ENCODE measurements at regions not wholly inside any gene's neighbourhood (a gene's known extent, or its start where the extent isn't known, plus 50 kb on each side); places are given as distances from the start of the nearest gene placed in this dataset.

- Mint-ChIP-seq H3K4me1 (ENCODE audit: low read depth) (no peaks in the 10 kb centered on the region), H3K4me3 (ENCODE audit: low read depth) (no peak overlapping the region), H3K9me3 (ENCODE audit: low read depth) (peaks cover 75% of the 10 kb centered on the region), H3K27me3 (no peaks in the 10 kb centered on the region), H3K36me3 (ENCODE audit: insufficient read depth) (peaks cover 13% of the 10 kb centered on the region), H3K27ac (no peak overlapping the region)
- TF ChIP-seq CTCF (IDR thresholded peaks at IDR 0.05; ENCODE audit: unreplicated experiment), result no peak
- DNase-seq (ENCODE audit: low spot score, unreplicated experiment), result no peak
Observed at GRCh38 chr2:89845532-89845931, 1154.1 kb downstream of the RPIA start.

- Mint-ChIP-seq H3K36me3 (ENCODE audit: insufficient read depth) (peaks cover 13% of the 10 kb centered on the region), H3K27me3 (no peaks in the 10 kb centered on the region), H3K27ac (no peak overlapping the region), H3K4me1 (ENCODE audit: low read depth) (no peaks in the 10 kb centered on the region), H3K9me3 (ENCODE audit: low read depth) (peaks cover 72% of the 10 kb centered on the region), H3K4me3 (ENCODE audit: low read depth) (no peak overlapping the region)
- DNase-seq (ENCODE audit: low spot score, unreplicated experiment), result no peak
- no peak for TF ChIP-seq CTCF (IDR thresholded peaks at IDR 0.05; ENCODE audit: unreplicated experiment)
Observed at GRCh38 chr2:89848114-89848513, 1156.6 kb downstream of the RPIA start.

- no peak overlapping the region for H3K4me3 Mint-ChIP-seq (ENCODE audit: low read depth)
- TF ChIP-seq CTCF (IDR thresholded peaks at IDR 0.05; ENCODE audit: unreplicated experiment), result no peak
- no peak overlapping the region for H3K27ac Mint-ChIP-seq
- H3K9me3 Mint-ChIP-seq (ENCODE audit: low read depth), result peaks cover 67% of the 10 kb centered on the region
- no peak for DNase-seq (ENCODE audit: low spot score, unreplicated experiment)
- H3K4me1 Mint-ChIP-seq (ENCODE audit: low read depth), result no peaks in the 10 kb centered on the region
- H3K36me3 Mint-ChIP-seq (ENCODE audit: insufficient read depth), result peaks cover 13% of the 10 kb centered on the region
- H3K27me3 Mint-ChIP-seq, result no peaks in the 10 kb centered on the region
Observed at GRCh38 chr2:89848763-89849368, 1157.4 kb downstream of the RPIA start.

GRCh38 chr2:89849731-89850130 lies 1158.3 kb downstream of the RPIA start:
- no peak for DNase-seq (ENCODE audit: low spot score, unreplicated experiment)
- Mint-ChIP-seq H3K4me3 (ENCODE audit: low read depth) (no peak overlapping the region), H3K9me3 (ENCODE audit: low read depth) (peaks cover 61% of the 10 kb centered on the region), H3K27ac (no peak overlapping the region), H3K36me3 (ENCODE audit: insufficient read depth) (peaks cover 12% of the 10 kb centered on the region), H3K27me3 (no peaks in the 10 kb centered on the region), H3K4me1 (ENCODE audit: low read depth) (no peaks in the 10 kb centered on the region)
- TF ChIP-seq CTCF (IDR thresholded peaks at IDR 0.05; ENCODE audit: unreplicated experiment), result no peak

DNA sequence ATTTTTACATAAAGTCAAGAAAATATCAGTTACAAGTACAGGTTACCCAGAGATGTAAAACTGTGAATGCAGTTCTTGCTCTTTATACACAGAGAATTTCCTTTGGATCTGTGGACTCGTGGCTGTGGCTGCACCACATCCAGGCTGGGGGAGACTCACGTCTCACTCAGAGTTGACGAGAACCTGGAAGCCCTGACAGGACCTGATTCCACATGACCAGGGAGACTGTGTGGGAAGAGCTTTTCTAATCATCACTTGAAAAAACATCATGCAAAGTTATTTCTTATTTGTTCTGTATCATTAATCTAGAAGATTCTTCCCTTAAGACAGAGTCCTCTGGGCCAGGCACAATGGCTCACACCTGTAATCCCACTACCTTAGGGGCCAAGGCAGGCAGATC lies 1159.0 kb downstream of the RPIA start:
- no peak for DNase-seq (ENCODE audit: low spot score, unreplicated experiment)
- H3K36me3 Mint-ChIP-seq (ENCODE audit: insufficient read depth), result peaks cover 11% of the 10 kb centered on the region
- TF ChIP-seq CTCF (IDR thresholded peaks at IDR 0.05; ENCODE audit: unreplicated experiment), result no peak
- H3K27ac Mint-ChIP-seq, result no peak overlapping the region
- H3K9me3 Mint-ChIP-seq (ENCODE audit: low read depth), result peaks cover 57% of the 10 kb centered on the region
- no peak overlapping the region for H3K4me3 Mint-ChIP-seq (ENCODE audit: low read depth)
- no peaks in the 10 kb centered on the region for H3K4me1 Mint-ChIP-seq (ENCODE audit: low read depth)
- no peaks in the 10 kb centered on the region for H3K27me3 Mint-ChIP-seq
